Neural cell (in vitro differentiated cells): ENCODE measurements at regions not wholly inside any gene's neighbourhood (a gene's known extent, or its start where the extent isn't known, plus 50 kb on each side); places are given as distances from the start of the nearest gene placed in this dataset.

Source experiments
- H2AFZ ChIP-seq: fragments of 200-600, 300-800 bp; sonication (generic), shearing (Covaris generic); 2 replicates; pipeline ENCODE4 v1.6.0; 2014; ENCODE audit warnings: low read depth, mild to moderate bottlenecking, antibody characterized with exemption, low read length, moderate library complexity
- H3F3A ChIP-seq: fragments of 200-600 bp; shearing (Covaris generic); 2 replicates; pipeline ENCODE4 v1.6.1; 2016; ENCODE audit warnings: mild to moderate bottlenecking, moderate library complexity, mixed read lengths, antibody characterized with exemption, low read length; ENCODE audit not compliant: insufficient read depth, poor library complexity, severe bottlenecking
- H3K27ac ChIP-seq: fragments of 200-600, 300-800 bp; sonication (generic), shearing (Covaris generic); 2 replicates; pipeline ENCODE4 v1.5.1; 2014; ENCODE audit warnings: mild to moderate bottlenecking, low read length, moderate library complexity
- H3K27me3 ChIP-seq: fragments of 300-800, 200-600 bp; sonication (generic), shearing (Covaris generic); 2 replicates; pipeline ENCODE4 v1.6.0; 2014; ENCODE audit warnings: mild to moderate bottlenecking, low read depth, low read length, moderate library complexity; ENCODE audit not compliant: insufficient read depth
- H3K36me3 ChIP-seq: fragments of 300-800, 200-600 bp; sonication (generic), shearing (Covaris generic); 2 replicates; pipeline ENCODE4 v1.5.1; 2014; ENCODE audit warnings: mild to moderate bottlenecking, antibody characterized with exemption, low read length, moderate library complexity; ENCODE audit not compliant: insufficient read depth
- H3K4me2 ChIP-seq: fragments of 300-800, 200-600 bp; sonication (generic), shearing (Covaris generic); 2 replicates; pipeline ENCODE4 v1.6.0; 2014; ENCODE audit warnings: mild to moderate bottlenecking, low read length
- H3K4me3 ChIP-seq: fragments of 300-800, 200-600 bp; sonication (generic), shearing (Covaris generic); 2 replicates; pipeline ENCODE4 v1.5.1; 2014; ENCODE audit warnings: mild to moderate bottlenecking, low read length, moderate library complexity
- H3K79me2 ChIP-seq: fragments of 200-600 bp; shearing (Covaris generic); replicated peaks from 2 replicates; pipeline ENCODE4 v1.6.0; 2014; ENCODE audit warnings: mild to moderate bottlenecking, low read length, moderate library complexity; ENCODE audit not compliant: insufficient read depth
- H3K9ac ChIP-seq: fragments of 300-800, 200-600 bp; sonication (generic), shearing (Covaris generic); 2 replicates; pipeline ENCODE4 v1.6.1; 2016; ENCODE audit warnings: mild to moderate bottlenecking, low read length, mixed read lengths
- H3K9me2 ChIP-seq: fragments of 200-600 bp; shearing (Covaris generic); 2 replicates; pipeline ENCODE4 v1.6.1; 2016; ENCODE audit warnings: mild to moderate bottlenecking, low read length, mixed read lengths; ENCODE audit not compliant: insufficient read depth
- H3K9me3 ChIP-seq: fragments of 200-600, 300-800 bp; sonication (generic), shearing (Covaris generic); 2 replicates; pipeline ENCODE4 v1.6.1; 2016; ENCODE audit warnings: mild to moderate bottlenecking, mixed run types, low read length, moderate library complexity, mixed read lengths
- H4K20me1 ChIP-seq: fragments of 200-600 bp; shearing (Covaris generic); 2 replicates; pipeline ENCODE4 v1.6.1; 2016; ENCODE audit warnings: mild to moderate bottlenecking, mixed run types; ENCODE audit not compliant: insufficient read depth
- EP300 ChIP-seq: fragments of 450-650 bp; conservative IDR thresholded peaks from 2 replicates; pipeline ENCODE4 v1.6.1; 2014; ENCODE audit warnings: antibody characterized with exemption, mild to moderate bottlenecking, moderate library complexity; ENCODE audit not compliant: poor library complexity, severe bottlenecking
- EZH2 ChIP-seq: fragments of 200-600, 300-800 bp; shearing (Covaris generic), sonication (generic); IDR thresholded peaks from 2 replicates; pipeline ENCODE4 v1.6.1; 2014; ENCODE audit warnings: antibody characterized with exemption, low read length, borderline replicate concordance, mild to moderate bottlenecking; ENCODE audit not compliant: insufficient read depth, poor library complexity, severe bottlenecking
- MXI1 ChIP-seq: fragments of 450-650 bp; conservative IDR thresholded peaks from 2 replicates; pipeline ENCODE4 v1.6.1; 2014; ENCODE audit warnings: antibody characterized with exemption, mild to moderate bottlenecking; ENCODE audit not compliant: poor library complexity, severe bottlenecking
- POLR2AphosphoS5 ChIP-seq: IDR thresholded peaks from 2 replicates; pipeline ENCODE4 v1.6.1; 2012
- RAD21 ChIP-seq: fragments of 450-650 bp; conservative IDR thresholded peaks from 2 replicates; pipeline ENCODE4 v1.6.1; 2014; ENCODE audit warnings: antibody characterized with exemption, mild to moderate bottlenecking, moderate library complexity
- SMC3 ChIP-seq: fragments of 450-650 bp; conservative IDR thresholded peaks from 2 replicates; pipeline ENCODE4 v1.6.1; 2014; ENCODE audit warnings: antibody characterized with exemption, mild to moderate bottlenecking, moderate library complexity; ENCODE audit not compliant: poor library complexity
- TAF1 ChIP-seq: IDR thresholded peaks from 2 replicates; pipeline ENCODE4 v1.6.1; 2012; ENCODE audit warnings: low read depth
- TF ChIP-seq, protein P1 (sequence below): IDR thresholded peaks from 2 replicates; pipeline ENCODE4 v1.6.1; 2012; ENCODE audit warnings: borderline replicate concordance
- TF ChIP-seq, protein P2 (sequence below): fragments of 450-650 bp; IDR thresholded peaks from 2 replicates; pipeline ENCODE4 v1.5.1; 2014; ENCODE audit warnings: antibody characterized with exemption, mild to moderate bottlenecking, moderate library complexity; ENCODE audit not compliant: poor library complexity, severe bottlenecking

DNA sequence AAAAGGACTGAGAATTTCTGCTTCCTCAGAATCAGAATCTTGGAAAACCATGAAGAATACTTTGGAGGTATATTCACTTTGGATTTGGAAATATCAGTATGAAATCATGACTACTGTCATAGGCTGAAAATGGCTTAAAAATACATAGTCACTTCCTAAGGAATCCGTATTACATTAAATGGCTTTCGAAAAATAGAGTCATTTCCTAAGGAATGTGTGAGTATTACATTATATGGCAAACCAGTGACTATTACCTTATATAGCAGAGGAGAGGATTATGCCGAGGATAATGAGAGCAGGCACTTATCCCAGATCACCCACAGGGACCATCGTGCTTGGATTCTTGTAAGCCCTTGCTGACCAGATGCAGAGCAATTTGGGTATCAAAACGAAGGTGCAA, 1471.8 kb downstream of the EFNB2 start:
- no peaks in the 10 kb centered on the region for H3K79me2 ChIP-seq
- H3F3A ChIP-seq = no peaks in the 10 kb centered on the region
- H3K4me3 ChIP-seq = no peak overlapping the region
- H3K36me3 ChIP-seq = no peaks in the 10 kb centered on the region
- H4K20me1 ChIP-seq = no peaks in the 10 kb centered on the region
- no peak overlapping the region for H3K4me2 ChIP-seq
- H3K9ac ChIP-seq = no peak overlapping the region
- H3K27me3 ChIP-seq = no peaks in the 10 kb centered on the region
- no peak overlapping the region for H2AFZ ChIP-seq
- no peaks in the 10 kb centered on the region for H3K9me2 ChIP-seq
- no peaks in the 10 kb centered on the region for H3K9me3 ChIP-seq
- TF ChIP-seq RAD21 (no peak), TAF1 (no peak), MXI1 (no peak), EZH2 (no peak), POLR2AphosphoS5 (no peak), SMC3 (no peak), EP300 (no peak)
- TF ChIP-seq, protein P1, sequence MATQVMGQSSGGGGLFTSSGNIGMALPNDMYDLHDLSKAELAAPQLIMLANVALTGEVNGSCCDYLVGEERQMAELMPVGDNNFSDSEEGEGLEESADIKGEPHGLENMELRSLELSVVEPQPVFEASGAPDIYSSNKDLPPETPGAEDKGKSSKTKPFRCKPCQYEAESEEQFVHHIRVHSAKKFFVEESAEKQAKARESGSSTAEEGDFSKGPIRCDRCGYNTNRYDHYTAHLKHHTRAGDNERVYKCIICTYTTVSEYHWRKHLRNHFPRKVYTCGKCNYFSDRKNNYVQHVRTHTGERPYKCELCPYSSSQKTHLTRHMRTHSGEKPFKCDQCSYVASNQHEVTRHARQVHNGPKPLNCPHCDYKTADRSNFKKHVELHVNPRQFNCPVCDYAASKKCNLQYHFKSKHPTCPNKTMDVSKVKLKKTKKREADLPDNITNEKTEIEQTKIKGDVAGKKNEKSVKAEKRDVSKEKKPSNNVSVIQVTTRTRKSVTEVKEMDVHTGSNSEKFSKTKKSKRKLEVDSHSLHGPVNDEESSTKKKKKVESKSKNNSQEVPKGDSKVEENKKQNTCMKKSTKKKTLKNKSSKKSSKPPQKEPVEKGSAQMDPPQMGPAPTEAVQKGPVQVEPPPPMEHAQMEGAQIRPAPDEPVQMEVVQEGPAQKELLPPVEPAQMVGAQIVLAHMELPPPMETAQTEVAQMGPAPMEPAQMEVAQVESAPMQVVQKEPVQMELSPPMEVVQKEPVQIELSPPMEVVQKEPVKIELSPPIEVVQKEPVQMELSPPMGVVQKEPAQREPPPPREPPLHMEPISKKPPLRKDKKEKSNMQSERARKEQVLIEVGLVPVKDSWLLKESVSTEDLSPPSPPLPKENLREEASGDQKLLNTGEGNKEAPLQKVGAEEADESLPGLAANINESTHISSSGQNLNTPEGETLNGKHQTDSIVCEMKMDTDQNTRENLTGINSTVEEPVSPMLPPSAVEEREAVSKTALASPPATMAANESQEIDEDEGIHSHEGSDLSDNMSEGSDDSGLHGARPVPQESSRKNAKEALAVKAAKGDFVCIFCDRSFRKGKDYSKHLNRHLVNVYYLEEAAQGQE = no peak
- TF ChIP-seq, protein P2, sequence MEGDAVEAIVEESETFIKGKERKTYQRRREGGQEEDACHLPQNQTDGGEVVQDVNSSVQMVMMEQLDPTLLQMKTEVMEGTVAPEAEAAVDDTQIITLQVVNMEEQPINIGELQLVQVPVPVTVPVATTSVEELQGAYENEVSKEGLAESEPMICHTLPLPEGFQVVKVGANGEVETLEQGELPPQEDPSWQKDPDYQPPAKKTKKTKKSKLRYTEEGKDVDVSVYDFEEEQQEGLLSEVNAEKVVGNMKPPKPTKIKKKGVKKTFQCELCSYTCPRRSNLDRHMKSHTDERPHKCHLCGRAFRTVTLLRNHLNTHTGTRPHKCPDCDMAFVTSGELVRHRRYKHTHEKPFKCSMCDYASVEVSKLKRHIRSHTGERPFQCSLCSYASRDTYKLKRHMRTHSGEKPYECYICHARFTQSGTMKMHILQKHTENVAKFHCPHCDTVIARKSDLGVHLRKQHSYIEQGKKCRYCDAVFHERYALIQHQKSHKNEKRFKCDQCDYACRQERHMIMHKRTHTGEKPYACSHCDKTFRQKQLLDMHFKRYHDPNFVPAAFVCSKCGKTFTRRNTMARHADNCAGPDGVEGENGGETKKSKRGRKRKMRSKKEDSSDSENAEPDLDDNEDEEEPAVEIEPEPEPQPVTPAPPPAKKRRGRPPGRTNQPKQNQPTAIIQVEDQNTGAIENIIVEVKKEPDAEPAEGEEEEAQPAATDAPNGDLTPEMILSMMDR = no peak
- H3K27ac ChIP-seq = no peak overlapping the region

DNA sequence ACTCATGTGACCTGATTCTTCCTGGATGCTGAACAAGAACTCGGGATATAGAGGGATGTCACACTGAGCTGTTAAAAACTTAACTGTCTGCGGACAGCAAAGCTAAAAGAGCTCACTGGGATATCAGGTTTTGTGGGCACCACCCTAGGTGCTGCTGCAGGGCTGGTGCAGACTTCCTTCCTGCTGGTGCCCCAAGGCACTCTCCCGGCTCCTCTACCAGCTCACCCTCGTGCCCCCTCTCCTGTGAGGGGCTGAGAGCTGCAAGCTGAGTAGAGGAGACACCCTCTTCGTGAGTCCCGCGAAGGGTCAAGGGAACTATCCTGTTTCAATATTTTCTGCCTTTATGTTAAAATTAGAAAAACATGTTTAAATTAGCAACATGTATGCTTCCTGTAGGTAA, 1475.7 kb downstream of the EFNB2 start:
- no peaks in the 10 kb centered on the region for H3K36me3 ChIP-seq
- H2AFZ ChIP-seq = no peak overlapping the region
- no peak for TF ChIP-seq EZH2
- no peaks in the 10 kb centered on the region for H4K20me1 ChIP-seq
- H3K4me3 ChIP-seq = no peak overlapping the region
- no peaks in the 10 kb centered on the region for H3K79me2 ChIP-seq
- no peaks in the 10 kb centered on the region for H3K9me2 ChIP-seq
- no peak overlapping the region for H3K4me2 ChIP-seq
- no peaks in the 10 kb centered on the region for H3K27me3 ChIP-seq
- no peak overlapping the region for H3K27ac ChIP-seq
- no peak overlapping the region for H3K9ac ChIP-seq
- H3K9me3 ChIP-seq = no peaks in the 10 kb centered on the region
- H3F3A ChIP-seq = no peaks in the 10 kb centered on the region

DNA sequence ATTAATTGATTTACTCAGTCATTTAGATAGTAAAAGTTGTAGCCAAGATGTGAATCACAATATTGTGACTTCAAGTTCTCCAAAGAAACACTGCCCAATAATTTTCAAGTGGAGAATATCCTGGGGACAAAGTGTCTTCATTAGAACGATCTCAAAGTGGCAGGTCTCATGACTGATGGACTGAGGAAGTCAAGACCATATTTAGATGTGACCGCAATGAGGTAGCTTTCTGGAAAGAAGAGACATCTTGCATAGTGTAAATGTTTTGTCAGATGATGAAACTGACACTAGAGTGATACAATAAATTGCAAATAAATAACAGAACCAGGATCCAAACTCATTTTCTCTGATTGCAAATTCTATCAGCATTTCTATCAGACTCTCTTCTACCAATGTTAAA, 1476.9 kb downstream of the EFNB2 start:
- Histone ChIP-seq H3K9me3 (no peaks in the 10 kb centered on the region), H3K9ac (no peak overlapping the region), H3K4me2 (no peak overlapping the region), H3K9me2 (no peaks in the 10 kb centered on the region), H2AFZ (no peak overlapping the region), H3K4me3 (no peak overlapping the region), H3F3A (no peaks in the 10 kb centered on the region), H3K79me2 (no peaks in the 10 kb centered on the region), H3K36me3 (no peaks in the 10 kb centered on the region), H3K27me3 (no peaks in the 10 kb centered on the region), H3K27ac (no peak overlapping the region), H4K20me1 (no peaks in the 10 kb centered on the region)
- TF ChIP-seq EP300 (no peak), POLR2AphosphoS5 (no peak), MXI1 (no peak), SMC3 (no peak), RAD21 (no peak), TAF1 (no peak), EZH2 (no peak)
- TF ChIP-seq, protein P1 = no peak
- TF ChIP-seq, protein P2 = no peak
